H9 (cell line): ENCODE measurements at regions not wholly inside any gene's neighbourhood (a gene's known extent, or its start where the extent isn't known, plus 50 kb on each side); places are given as distances from the start of the nearest gene placed in this dataset.

Experiments
- DNase-seq: peaks from one replicate; pipeline ENCODE4 v3.0.0-alpha.2; 2017
- H2AFZ ChIP-seq: one replicate; pipeline ENCODE4 v1.6.1; 2013; ENCODE audit warnings: mild to moderate bottlenecking, low read length, control low read depth, moderate library complexity
- H2AK5ac ChIP-seq: 2 replicates; pipeline ENCODE4 v1.6.1; 2013; ENCODE audit warnings: low read length, control low read depth, mixed read lengths; ENCODE audit not compliant: insufficient read length
- H2BK120ac ChIP-seq: one replicate; pipeline ENCODE4 v1.6.1; 2013; ENCODE audit warnings: low read depth, mild to moderate bottlenecking, low read length, control low read depth, inconsistent platforms; ENCODE audit not compliant: poor library complexity, severe bottlenecking
- H2BK12ac ChIP-seq: 2 replicates; pipeline ENCODE4 v1.6.1; 2013; ENCODE audit warnings: low read length, control low read depth, mixed read lengths, low read depth; ENCODE audit not compliant: insufficient read length
- H2BK15ac ChIP-seq: 2 replicates; pipeline ENCODE4 v1.6.1; 2013; ENCODE audit warnings: low read depth, low read length, control low read depth
- H2BK20ac ChIP-seq: one replicate; pipeline ENCODE4 v1.6.1; 2013; ENCODE audit warnings: low read depth, mild to moderate bottlenecking, low read length, control low read depth, inconsistent platforms; ENCODE audit not compliant: poor library complexity, severe bottlenecking
- H2BK5ac ChIP-seq: 2 replicates; pipeline ENCODE4 v1.6.1; 2013; ENCODE audit warnings: low read length, control low read depth, mixed read lengths; ENCODE audit not compliant: insufficient read length
- H3K14ac ChIP-seq: 2 replicates; pipeline ENCODE4 v1.6.1; 2013; ENCODE audit warnings: low read length, control low read depth; ENCODE audit not compliant: insufficient read depth
- H3K18ac ChIP-seq: 2 replicates; pipeline ENCODE4 v1.6.1; 2013; ENCODE audit warnings: low read depth, mild to moderate bottlenecking, mixed read lengths, low read length, control low read depth; ENCODE audit not compliant: insufficient read length
- H3K23ac ChIP-seq: 2 replicates; pipeline ENCODE4 v1.6.1; 2013; ENCODE audit warnings: low read length, control low read depth, mixed read lengths, low read depth; ENCODE audit not compliant: insufficient read length
- H3K23me2 ChIP-seq: 2 replicates; pipeline ENCODE4 v1.6.1; 2013; ENCODE audit warnings: low read depth, mild to moderate bottlenecking, mixed read lengths, low read length, control low read depth; ENCODE audit not compliant: insufficient read length, poor library complexity, severe bottlenecking
- H3K27ac ChIP-seq: 2 replicates; pipeline ENCODE4 v1.5.1; 2013; ENCODE audit warnings: low read length, control low read depth, mixed read lengths, low read depth; ENCODE audit not compliant: insufficient read length
- H3K27me3 ChIP-seq: 2 replicates; pipeline ENCODE4 v1.6.1; 2013; ENCODE audit warnings: low read length, control low read depth, inconsistent platforms; ENCODE audit not compliant: insufficient read depth
- H3K4ac ChIP-seq: 2 replicates; pipeline ENCODE4 v1.6.1; 2013; ENCODE audit warnings: low read depth, mild to moderate bottlenecking, control low read depth, inconsistent platforms, low read length, moderate library complexity
- H3K4me1 ChIP-seq: 2 replicates; pipeline ENCODE4 v1.6.1; 2013; ENCODE audit warnings: low read length, control low read depth, inconsistent platforms; ENCODE audit not compliant: insufficient read depth
- H3K4me2 ChIP-seq: 2 replicates; pipeline ENCODE4 v1.6.1; 2013; ENCODE audit warnings: low read length, control low read depth, mixed read lengths; ENCODE audit not compliant: insufficient read length, insufficient read depth
- H3K56ac ChIP-seq: 2 replicates; pipeline ENCODE4 v1.6.1; 2013; ENCODE audit warnings: low read depth, mild to moderate bottlenecking, mixed read lengths, low read length, control low read depth; ENCODE audit not compliant: insufficient read length
- H3K79me1 ChIP-seq: 2 replicates; pipeline ENCODE4 v1.6.1; 2013; ENCODE audit warnings: low read depth, mild to moderate bottlenecking, moderate library complexity, low read length, control low read depth, inconsistent platforms; ENCODE audit not compliant: insufficient read depth, poor library complexity, severe bottlenecking
- H3K79me2 ChIP-seq: 2 replicates; pipeline ENCODE4 v1.6.1; 2013; ENCODE audit warnings: low read length, control low read depth, inconsistent platforms; ENCODE audit not compliant: insufficient read depth
- H3K9ac ChIP-seq: 2 replicates; pipeline ENCODE4 v1.6.1; 2013; ENCODE audit warnings: low read length, control low read depth, mixed read lengths; ENCODE audit not compliant: insufficient read length; ENCODE audit errors: extremely low read depth
- H3K9me3 ChIP-seq: one replicate; pipeline ENCODE4 v1.6.1; 2013; ENCODE audit warnings: low read depth, low read length, inconsistent platforms; ENCODE audit not compliant: control insufficient read depth
- H3T11ph ChIP-seq: one replicate; pipeline ENCODE4 v1.6.1; 2013; ENCODE audit warnings: mild to moderate bottlenecking, low read length, control low read depth, inconsistent platforms
- H4K20me1 ChIP-seq: one replicate; pipeline ENCODE4 v1.6.1; 2013; ENCODE audit not compliant: control insufficient read depth, insufficient read length, insufficient read depth
- H4K5ac ChIP-seq: 2 replicates; pipeline ENCODE4 v1.6.1; 2013; ENCODE audit warnings: low read depth, mild to moderate bottlenecking, mixed read lengths, low read length, control low read depth; ENCODE audit not compliant: insufficient read length
- H4K8ac ChIP-seq: replicated peaks from 2 replicates; pipeline ENCODE4 v1.6.1; 2013; ENCODE audit warnings: low read length, control low read depth, mixed read lengths, low read depth; ENCODE audit not compliant: insufficient read length
- H4K91ac ChIP-seq: 2 replicates; pipeline ENCODE4 v1.6.1; 2013; ENCODE audit warnings: low read depth, mild to moderate bottlenecking, moderate library complexity, mixed read lengths, low read length, control low read depth; ENCODE audit not compliant: insufficient read length
- H3K27ac Mint-ChIP-seq, 3 experiments: 2 replicates in 2 of 3; 3 replicates in 1 of 3; pipeline ENCODE4 v1.8.0; 2020 to 2021; ENCODE audit warnings: mixed read lengths in 3 of 3, mild to moderate bottlenecking in 1 of 3, moderate library complexity in 1 of 3
- H3K27me3 Mint-ChIP-seq: 2 replicates; pipeline ENCODE4 v1.8.0; 2021; ENCODE audit warnings: low read depth, mild to moderate bottlenecking, moderate library complexity, mixed read lengths
- H3K36me3 Mint-ChIP-seq, 3 experiments: 2 replicates in 2 of 3; 3 replicates in 1 of 3; pipeline ENCODE4 v1.8.0; 2020 to 2021; ENCODE audit warnings: low read depth in 3 of 3, mixed read lengths in 3 of 3; ENCODE audit not compliant: insufficient read depth in 1 of 3
- H3K4me1 Mint-ChIP-seq, 2 experiments: 2 replicates each; pipeline ENCODE4 v1.8.0; 2020; ENCODE audit warnings: mixed read lengths in 2 of 2
- H3K4me3 Mint-ChIP-seq, 2 experiments: 2 replicates in 1 of 2; 3 replicates in 1 of 2; pipeline ENCODE4 v1.8.0; 2020 to 2021; ENCODE audit warnings: mild to moderate bottlenecking in 2 of 2, mixed read lengths in 2 of 2, moderate library complexity in 1 of 2
- H3K9me3 Mint-ChIP-seq, 2 experiments: 2 replicates in 1 of 2; 3 replicates in 1 of 2; pipeline ENCODE4 v1.8.0; 2020; ENCODE audit warnings: mild to moderate bottlenecking in 2 of 2, mixed read lengths in 2 of 2, moderate library complexity in 1 of 2
- WGBS: extraction: QIAGEN DNeasy Blood & Tissue Kit; methylation state at CpG from one replicate; pipeline ENCODE4 v1.1.7; 2013; ENCODE audit warnings: missing lambda C conversion rate, low lambda C conversion rate, mixed read lengths; ENCODE audit not compliant: insufficient read length; ENCODE audit errors: extremely low coverage; 5-methylcytosine and 5-hydroxymethylcytosine counted together
- TF ChIP-seq, protein P1 (sequence below): fragments of 200-600 bp; sonication (generic); conservative IDR thresholded peaks from 3 replicates; pipeline ENCODE4 v1.8.0; 2021; ENCODE audit warnings: antibody characterized with exemption, mild to moderate bottlenecking

DNA sequence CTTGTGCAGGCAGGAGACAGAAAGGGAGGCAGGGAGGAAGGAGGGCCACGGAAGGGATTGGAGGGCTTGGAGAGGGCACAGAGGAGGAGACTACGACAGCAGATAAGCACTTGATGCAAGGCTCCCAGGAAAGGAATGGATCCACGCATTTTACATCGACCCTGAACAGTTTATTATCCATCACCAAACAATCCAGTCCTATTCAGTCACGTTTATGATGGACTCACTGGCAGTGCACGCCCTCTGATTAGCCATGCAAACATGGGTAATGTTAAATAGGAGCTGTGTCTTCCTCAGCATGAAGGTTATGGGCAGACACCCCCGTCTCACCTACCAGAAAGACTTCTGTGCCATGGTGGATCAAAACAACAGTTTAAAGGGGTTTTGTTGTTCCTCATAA lies 80.2 kb upstream of the SNRK start:
- Histone ChIP-seq H3K23ac (no peak overlapping the region), H2AFZ (no peak overlapping the region), H3K4me2 (no peak overlapping the region), H3K27ac (no peak overlapping the region), H3K79me1 (no peaks in the 10 kb centered on the region), H3K23me2 (no peaks in the 10 kb centered on the region), H2BK20ac (no peak overlapping the region), H2BK120ac (no peak overlapping the region), H3K4me1 (no peaks in the 10 kb centered on the region), H2BK15ac (no peak overlapping the region), H3K79me2 (no peaks in the 10 kb centered on the region), H4K91ac (no peak overlapping the region), H3K9ac (no peak overlapping the region), H2AK5ac (no peak overlapping the region), H2BK5ac (no peak overlapping the region), H4K5ac (no peak overlapping the region), H3K4ac (no peak overlapping the region), H3K14ac (no peak overlapping the region), H3K56ac (no peak overlapping the region), H3K9me3 (no peaks in the 10 kb centered on the region), H3K18ac (no peak overlapping the region), H4K20me1 (no peaks in the 10 kb centered on the region), H2BK12ac (no peak overlapping the region), H4K8ac (no peak overlapping the region), H3K27me3 (no peaks in the 10 kb centered on the region), H3T11ph (no peak overlapping the region)
- Mint-ChIP-seq H3K27me3 (peaks cover 7% of the 10 kb centered on the region), H3K36me3 (no peaks in the 10 kb centered on the region), H3K4me1 (peaks cover 5 to 6% of the 10 kb centered on the region in 2 experiments; a peak in 2 of 4 replicates), H3K4me3 (no peak overlapping the region), H3K9me3 (no peaks in the 10 kb centered on the region), H3K27ac (no peak overlapping the region; a peak in 1 of 7 replicates)
- TF ChIP-seq, protein P1, sequence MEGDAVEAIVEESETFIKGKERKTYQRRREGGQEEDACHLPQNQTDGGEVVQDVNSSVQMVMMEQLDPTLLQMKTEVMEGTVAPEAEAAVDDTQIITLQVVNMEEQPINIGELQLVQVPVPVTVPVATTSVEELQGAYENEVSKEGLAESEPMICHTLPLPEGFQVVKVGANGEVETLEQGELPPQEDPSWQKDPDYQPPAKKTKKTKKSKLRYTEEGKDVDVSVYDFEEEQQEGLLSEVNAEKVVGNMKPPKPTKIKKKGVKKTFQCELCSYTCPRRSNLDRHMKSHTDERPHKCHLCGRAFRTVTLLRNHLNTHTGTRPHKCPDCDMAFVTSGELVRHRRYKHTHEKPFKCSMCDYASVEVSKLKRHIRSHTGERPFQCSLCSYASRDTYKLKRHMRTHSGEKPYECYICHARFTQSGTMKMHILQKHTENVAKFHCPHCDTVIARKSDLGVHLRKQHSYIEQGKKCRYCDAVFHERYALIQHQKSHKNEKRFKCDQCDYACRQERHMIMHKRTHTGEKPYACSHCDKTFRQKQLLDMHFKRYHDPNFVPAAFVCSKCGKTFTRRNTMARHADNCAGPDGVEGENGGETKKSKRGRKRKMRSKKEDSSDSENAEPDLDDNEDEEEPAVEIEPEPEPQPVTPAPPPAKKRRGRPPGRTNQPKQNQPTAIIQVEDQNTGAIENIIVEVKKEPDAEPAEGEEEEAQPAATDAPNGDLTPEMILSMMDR: no peak
- WGBS: no CpG with 5 or more reads among the region's 7 CpGs
- DNase-seq: no peak
